CD8-positive, alpha-beta memory T cell (primary cell): ENCODE measurements at regions not wholly inside any gene's neighbourhood (a gene's known extent, or its start where the extent isn't known, plus 50 kb on each side); places are given as distances from the start of the nearest gene placed in this dataset.

ENCODE experiments used
- CTCF ChIA-PET: fragments of 350-600 bp; sonication (Branson Sonifier 250); formaldehyde crosslinking; loops from one replicate; lab custom pipeline; 2021; ENCODE audit warnings: antibody characterized with exemption; lab: Charles Lee
- POLR2A ChIA-PET: fragments of 350-600 bp; sonication (Branson Sonifier 250); formaldehyde crosslinking; loops from one replicate; lab custom pipeline; 2021; ENCODE audit warnings: antibody characterized with exemption; lab: Charles Lee
- DNase-seq, 5 donors: peaks; one replicate each; pipeline versions ENCODE4 v3.0.0 to v3.0.0-alpha.2; 2020 to 2022; ENCODE audit warnings: mixed read lengths in 1 of 5
- H3K27ac ChIP-seq: one replicate; pipeline ENCODE4 v1.7.0; 2013; ENCODE audit warnings: low read depth, mild to moderate bottlenecking, low read length, moderate library complexity
- H3K27me3 ChIP-seq: 2 replicates; pipeline ENCODE4 v1.7.0; 2013; ENCODE audit warnings: low read length, mild to moderate bottlenecking; ENCODE audit not compliant: insufficient read depth, poor library complexity, severe bottlenecking
- H3K36me3 ChIP-seq: 2 replicates; pipeline ENCODE4 v1.7.0; 2013; ENCODE audit warnings: mild to moderate bottlenecking, low read length, moderate library complexity; ENCODE audit not compliant: insufficient read depth
- H3K4me1 ChIP-seq: 2 replicates; pipeline ENCODE4 v1.7.0; 2013; ENCODE audit warnings: mild to moderate bottlenecking, low read length, moderate library complexity; ENCODE audit not compliant: insufficient read depth
- H3K4me3 ChIP-seq: 2 replicates; pipeline ENCODE4 v1.7.0; 2013; ENCODE audit warnings: mild to moderate bottlenecking, low read length
- H3K9me3 ChIP-seq: 2 replicates; pipeline ENCODE4 v1.7.0; 2013; ENCODE audit warnings: mild to moderate bottlenecking, low read length
- H3K27ac Mint-ChIP-seq, 8 donors: one replicate each; pipeline ENCODE4 v1.8.0; 2020 to 2021; ENCODE audit warnings: mixed read lengths in 8 of 8, mild to moderate bottlenecking in 6 of 8, inconsistent platforms in 3 of 8, moderate library complexity in 3 of 8
- H3K27me3 Mint-ChIP-seq, 2 donors: one replicate each; pipeline ENCODE4 v1.8.0; 2020 to 2021; ENCODE audit warnings: mixed read lengths in 2 of 2, mild to moderate bottlenecking in 1 of 2, moderate library complexity in 1 of 2
- H3K36me3 Mint-ChIP-seq, 3 donors: one replicate each; pipeline ENCODE4 v1.8.0; 2020 to 2021; ENCODE audit warnings: mixed read lengths in 3 of 3, inconsistent platforms in 1 of 3, mild to moderate bottlenecking in 1 of 3
- H3K4me1 Mint-ChIP-seq, 3 donors: one replicate each; pipeline ENCODE4 v1.8.0; 2020 to 2021; ENCODE audit warnings: mixed read lengths in 3 of 3, inconsistent platforms in 1 of 3, mild to moderate bottlenecking in 1 of 3
- H3K4me3 Mint-ChIP-seq, 7 donors: one replicate each; pipeline ENCODE4 v1.8.0; 2020 to 2021; ENCODE audit warnings: mixed read lengths in 7 of 7, mild to moderate bottlenecking in 6 of 7, moderate library complexity in 4 of 7, inconsistent platforms in 2 of 7
- H3K9me3 Mint-ChIP-seq, 5 donors: one replicate each; pipeline ENCODE4 v1.8.0; 2020 to 2022; ENCODE audit warnings: mixed read lengths in 5 of 5, mild to moderate bottlenecking in 3 of 5, moderate library complexity in 2 of 5, inconsistent platforms in 1 of 5

- Mint-ChIP-seq H3K36me3 (no peaks in the 10 kb centered on the region), H3K27me3 (no peaks in the 10 kb centered on the region), H3K4me1 (peaks cover 0 to 2% (median 0%) of the 10 kb centered on the region in 3 donors), H3K27ac (no peak overlapping the region), H3K9me3 (no peaks in the 10 kb centered on the region), H3K4me3 (no peak overlapping the region)
- Histone ChIP-seq H3K4me1 (no peaks in the 10 kb centered on the region), H3K36me3 (no peaks in the 10 kb centered on the region), H3K4me3 (no peak overlapping the region), H3K27me3 (no peaks in the 10 kb centered on the region), H3K9me3 (no peaks in the 10 kb centered on the region), H3K27ac (no peak overlapping the region)
- ChIA-PET POLR2A (no interaction called here), CTCF (interaction anchor here (0.8 kb wide), 1 partner anchor 17 kb away, joined by 4 read pairs; no protein-coding TSS in a partner anchor)
- DNase-seq, result no peak
Observed at GRCh38 chr5:39717176-39717897, 292.6 kb upstream of the DAB2 start.

GRCh38 chr5:39716532-39717028, 291.8 kb upstream of the DAB2 start:
- no peaks in the 10 kb centered on the region for H3K9me3 Mint-ChIP-seq
- Histone ChIP-seq H3K36me3 (no peaks in the 10 kb centered on the region), H3K27me3 (no peaks in the 10 kb centered on the region), H3K4me1 (no peaks in the 10 kb centered on the region), H3K27ac (no peak overlapping the region), H3K9me3 (no peaks in the 10 kb centered on the region), H3K4me3 (no peak overlapping the region)
- no peaks in the 10 kb centered on the region for H3K4me1 Mint-ChIP-seq
- H3K27ac Mint-ChIP-seq, result no peak overlapping the region
- no peaks in the 10 kb centered on the region for H3K36me3 Mint-ChIP-seq
- POLR2A ChIA-PET, result no interaction called here
- H3K4me3 Mint-ChIP-seq, result no peak overlapping the region
- H3K27me3 Mint-ChIP-seq, result no peaks in the 10 kb centered on the region
- CTCF ChIA-PET, result interaction anchor here (0.8 to 1.0 kb wide), 2 partner anchors 16 to 1162 kb away, joined by 3 to 4 read pairs; no protein-coding TSS in a partner anchor
- DNase-seq, result peak in 4 of 5 donors; percentile 1 to 47 (median 4)

- no peak overlapping the region for H3K4me3 ChIP-seq
- no peaks in the 10 kb centered on the region for H3K9me3 ChIP-seq
- peak in 4 of 5 donors; percentile 4 to 48 (median 28) for DNase-seq
- H3K27ac ChIP-seq, result no peak overlapping the region
- no peaks in the 10 kb centered on the region for H3K9me3 Mint-ChIP-seq
- POLR2A ChIA-PET, result no interaction called here
- H3K36me3 Mint-ChIP-seq, result no peaks in the 10 kb centered on the region
- no peaks in the 10 kb centered on the region for H3K27me3 ChIP-seq
- CTCF ChIA-PET, result interaction anchor here (1.0 to 1.2 kb wide), 2 partner anchors 8 to 1165 kb away, joined by 3 read pairs; no protein-coding TSS in a partner anchor
- no peaks in the 10 kb centered on the region for H3K4me1 Mint-ChIP-seq
- H3K27ac Mint-ChIP-seq, result no peak overlapping the region
- no peaks in the 10 kb centered on the region for H3K4me1 ChIP-seq
- no peak overlapping the region for H3K4me3 Mint-ChIP-seq
- H3K36me3 ChIP-seq, result no peaks in the 10 kb centered on the region
- peaks cover 0 to 13% of the 10 kb centered on the region in 2 donors for H3K27me3 Mint-ChIP-seq
Observed at GRCh38 chr5:39714036-39714698, 289.4 kb upstream of the DAB2 start.

- H3K27ac ChIP-seq, result no peak overlapping the region
Observed at GRCh38 chr5:39713250-39713916, 288.6 kb upstream of the DAB2 start.

GRCh38 chr5:39712316-39713249, 287.8 kb upstream of the DAB2 start:
- H3K36me3 ChIP-seq, result no peaks in the 10 kb centered on the region
- peaks cover 4 to 22% of the 10 kb centered on the region in 2 donors for H3K27me3 Mint-ChIP-seq
- CTCF ChIA-PET, result interaction anchor here (1.2 kb wide), 1 partner anchor 10 kb away, joined by 3 read pairs; no protein-coding TSS in a partner anchor
- no peak for DNase-seq
- H3K4me1 ChIP-seq, result no peaks in the 10 kb centered on the region
- H3K9me3 ChIP-seq, result no peaks in the 10 kb centered on the region
- no peak overlapping the region for H3K27ac Mint-ChIP-seq
- no peak overlapping the region for H3K27ac ChIP-seq
- H3K9me3 Mint-ChIP-seq, result no peaks in the 10 kb centered on the region
- no peaks in the 10 kb centered on the region for H3K4me1 Mint-ChIP-seq
- no peak overlapping the region for H3K4me3 Mint-ChIP-seq
- H3K4me3 ChIP-seq, result no peak overlapping the region
- POLR2A ChIA-PET, result no interaction called here
- no peaks in the 10 kb centered on the region for H3K27me3 ChIP-seq
- H3K36me3 Mint-ChIP-seq, result no peaks in the 10 kb centered on the region

More at GRCh38 chr5:39713250-39713916, 288.6 kb upstream of the DAB2 start:
- H3K4me1 ChIP-seq, result no peaks in the 10 kb centered on the region
- Mint-ChIP-seq H3K4me1 (no peaks in the 10 kb centered on the region), H3K4me3 (no peak overlapping the region), H3K27ac (no peak overlapping the region), H3K36me3 (no peaks in the 10 kb centered on the region), H3K27me3 (peaks cover 4 to 19% of the 10 kb centered on the region in 2 donors), H3K9me3 (no peaks in the 10 kb centered on the region)
- H3K27me3 ChIP-seq, result no peaks in the 10 kb centered on the region
- H3K9me3 ChIP-seq, result no peaks in the 10 kb centered on the region
- no peak overlapping the region for H3K4me3 ChIP-seq
- DNase-seq, result no peak
- ChIA-PET POLR2A (no interaction called here), CTCF (interaction anchor here (1.0 to 1.2 kb wide), 2 partner anchors 9 to 1166 kb away, joined by 3 read pairs; no protein-coding TSS in a partner anchor)
- no peaks in the 10 kb centered on the region for H3K36me3 ChIP-seq

- no peak for DNase-seq
- Histone ChIP-seq H3K27me3 (no peaks in the 10 kb centered on the region), H3K36me3 (no peaks in the 10 kb centered on the region), H3K4me1 (no peaks in the 10 kb centered on the region), H3K9me3 (no peaks in the 10 kb centered on the region), H3K27ac (no peak overlapping the region), H3K4me3 (no peak overlapping the region)
- Mint-ChIP-seq H3K27ac (no peak overlapping the region), H3K4me3 (no peak overlapping the region), H3K27me3 (peaks cover 4 to 27% of the 10 kb centered on the region in 2 donors), H3K9me3 (no peaks in the 10 kb centered on the region), H3K4me1 (no peaks in the 10 kb centered on the region), H3K36me3 (no peaks in the 10 kb centered on the region)
- ChIA-PET POLR2A (no interaction called here), CTCF (no interaction called here)
Observed at GRCh38 chr5:39711821-39712220, 287.0 kb upstream of the DAB2 start.

- Mint-ChIP-seq H3K4me1 (no peaks in the 10 kb centered on the region), H3K4me3 (no peak overlapping the region)
- H3K9me3 ChIP-seq, result no peaks in the 10 kb centered on the region
Observed at GRCh38 chr5:39709032-39709431, 284.3 kb upstream of the DAB2 start.

More at GRCh38 chr5:39709032-39709431, 284.3 kb upstream of the DAB2 start:
- Histone ChIP-seq H3K27ac (no peak overlapping the region), H3K4me1 (no peaks in the 10 kb centered on the region), H3K4me3 (no peak overlapping the region), H3K27me3 (no peaks in the 10 kb centered on the region), H3K36me3 (no peaks in the 10 kb centered on the region)
- ChIA-PET POLR2A (no interaction called here), CTCF (interaction anchor here (1.0 kb wide), 1 partner anchor 10 kb away, joined by 3 read pairs; no protein-coding TSS in a partner anchor)
- H3K27me3 Mint-ChIP-seq, result peaks cover 6 to 37% of the 10 kb centered on the region in 2 donors
- no peak overlapping the region for H3K27ac Mint-ChIP-seq
- no peaks in the 10 kb centered on the region for H3K9me3 Mint-ChIP-seq
- H3K36me3 Mint-ChIP-seq, result no peaks in the 10 kb centered on the region
- DNase-seq, result no peak
